ENCODE measurements at regions not wholly inside any gene's neighbourhood (a gene's known extent, or its start where the extent isn't known, plus 50 kb on each side); places are given as distances from the start of the nearest gene placed in this dataset.

DNA sequence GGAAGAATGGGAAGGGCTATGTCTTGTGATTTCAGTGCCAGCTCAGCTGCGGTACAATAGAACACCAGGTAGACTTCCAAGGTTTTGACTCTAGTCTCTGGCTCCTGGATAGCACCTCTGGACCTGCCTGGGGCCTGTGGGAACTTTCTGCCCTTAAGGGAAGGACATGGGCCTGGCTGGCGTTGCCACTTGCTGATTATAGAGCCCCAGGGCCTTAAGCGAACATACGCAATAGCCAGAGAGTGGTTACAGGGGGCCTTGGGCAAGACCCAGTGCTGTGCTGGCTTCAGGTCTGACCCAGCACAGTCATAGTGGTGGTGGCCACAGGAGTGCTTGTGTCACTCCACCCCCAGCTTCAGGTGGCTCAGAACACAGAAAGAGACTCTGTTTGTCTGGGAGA lies 131.1 kb upstream of the COL21A1 start:
- DNase-seq (ENCODE audit: low read depth in 1 of 2, low spot score in 1 of 2) = no peak

DNA sequence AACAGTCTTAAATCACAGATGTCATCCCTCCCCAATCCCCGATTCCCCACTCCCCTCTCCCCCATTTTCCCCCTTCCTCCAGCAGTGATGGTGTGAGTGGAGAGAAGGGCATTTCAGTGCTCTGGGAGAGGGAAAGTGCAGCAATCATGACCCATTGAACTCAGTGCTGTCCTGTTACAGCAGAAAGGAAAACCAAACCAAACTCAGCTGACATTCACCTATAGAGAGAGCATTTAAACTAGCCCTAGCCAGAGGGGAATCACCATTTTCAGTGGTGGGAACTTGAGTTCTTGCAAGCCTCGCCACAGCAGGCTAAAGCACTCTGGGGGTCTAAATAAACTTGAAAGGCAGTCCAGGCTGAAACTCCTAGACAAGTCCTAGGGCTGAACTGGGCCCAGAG lies 129.9 kb upstream of the COL21A1 start:
- DNase-seq (ENCODE audit: low read depth in 1 of 2, low spot score in 1 of 2) = no peak

DNA sequence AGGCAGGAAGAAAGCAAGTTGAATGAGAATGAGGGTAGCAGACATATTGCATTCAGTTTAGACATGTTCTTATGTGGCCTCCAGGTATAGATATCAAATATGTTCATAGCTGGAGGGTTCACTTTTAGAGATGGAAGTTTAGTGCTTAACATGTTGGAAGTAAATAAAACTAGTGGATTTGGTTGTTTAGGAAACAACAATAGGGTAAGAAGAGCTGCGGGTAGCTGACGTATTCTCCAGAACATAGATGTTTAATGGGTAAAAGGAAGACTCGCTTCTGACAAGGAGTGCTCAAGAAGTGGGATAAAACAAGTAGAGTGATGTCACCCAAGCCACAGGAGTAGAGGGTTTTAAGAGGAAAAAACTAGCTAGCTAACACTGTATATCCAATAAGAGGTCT lies 128.4 kb upstream of the COL21A1 start:
- no peak for DNase-seq (ENCODE audit: low read depth in 1 of 2, low spot score in 1 of 2)

DNA sequence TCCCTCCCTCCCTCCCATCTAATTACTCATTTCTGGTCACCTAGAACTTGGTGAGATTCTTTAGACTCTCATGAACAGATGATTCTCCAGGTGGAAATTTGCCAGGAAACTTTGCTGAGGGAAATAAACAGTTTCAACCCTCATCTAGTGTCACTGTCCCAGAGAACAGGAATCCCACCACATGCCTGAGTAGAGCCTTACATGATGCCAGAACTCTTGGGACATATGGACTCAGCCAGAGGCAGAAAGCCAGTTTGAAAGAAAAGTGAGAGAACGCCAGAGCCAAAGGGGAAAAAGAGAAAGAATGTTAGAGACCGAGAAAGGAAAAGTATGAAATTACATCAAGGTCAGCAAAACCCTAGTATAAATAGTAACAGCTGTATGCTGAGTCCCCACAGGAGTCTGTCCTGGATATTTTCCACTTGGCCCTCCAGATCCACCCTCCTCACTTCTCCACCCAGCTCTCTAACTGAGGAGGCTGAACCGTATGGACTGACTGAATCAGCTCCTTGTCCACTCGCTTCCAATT lies 127.5 kb upstream of the COL21A1 start:
- DNase-seq (ENCODE audit: low read depth in 1 of 2, low spot score in 1 of 2) = no peak

DNA sequence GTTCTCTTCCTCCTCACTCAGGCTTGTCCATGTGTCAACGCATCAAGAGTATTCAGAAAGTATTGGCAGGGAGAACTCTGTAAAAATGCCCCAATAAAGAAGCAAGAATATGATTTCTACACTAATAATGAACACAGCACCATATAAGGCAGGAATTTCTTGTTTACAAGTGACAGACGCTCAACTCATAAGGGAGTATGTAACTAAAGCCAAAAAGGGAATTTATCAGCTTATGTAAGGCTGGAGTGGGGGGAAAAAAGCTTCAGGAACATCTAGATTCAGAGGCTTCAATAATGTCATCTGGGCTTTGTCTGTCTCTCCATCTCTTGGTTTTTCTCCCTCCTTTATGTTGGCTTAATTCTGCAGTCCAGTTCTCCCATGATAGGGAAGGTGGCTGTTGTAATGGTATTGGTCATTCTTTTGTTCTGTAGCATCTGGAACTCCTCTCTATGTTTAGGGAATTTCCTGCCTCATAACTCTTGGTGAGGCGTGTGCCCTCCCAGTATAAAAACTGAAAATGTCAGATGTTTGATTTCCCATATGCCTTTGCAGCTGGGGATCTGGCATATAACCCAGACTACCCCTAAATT lies 125.1 kb upstream of the COL21A1 start:
- DNase-seq (ENCODE audit: low read depth in 1 of 2, low spot score in 1 of 2) = no peak

DNA sequence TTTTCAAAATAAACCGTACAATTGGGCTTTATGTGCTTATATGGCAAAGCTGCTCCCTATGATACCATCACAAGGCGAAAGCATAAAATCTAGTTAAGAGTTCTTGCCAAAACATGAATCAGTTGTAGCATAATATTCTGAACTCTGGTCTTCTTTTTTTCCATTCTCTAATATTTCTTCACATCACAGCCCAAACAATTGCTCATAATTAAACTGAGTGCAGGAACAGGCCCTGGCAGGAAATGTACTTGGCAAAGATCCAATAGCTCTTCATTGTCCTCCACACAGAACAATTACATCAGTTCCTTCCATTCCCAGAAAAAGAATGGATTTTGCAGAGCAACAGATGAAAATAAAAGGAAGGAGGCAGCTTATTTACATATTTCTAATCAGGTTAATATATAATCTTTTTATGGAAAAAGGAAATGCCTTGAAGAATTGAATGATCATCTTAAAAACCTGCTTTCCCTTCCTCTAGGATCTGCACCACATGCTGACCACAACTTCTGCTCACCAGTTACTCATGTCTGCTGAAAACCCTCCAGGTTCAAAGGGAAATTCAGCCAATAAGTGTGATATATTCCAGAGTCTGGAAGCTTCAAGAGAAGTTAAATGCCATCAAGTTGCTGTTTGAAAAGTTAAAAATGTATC lies 123.3 kb upstream of the COL21A1 start:
- DNase-seq (ENCODE audit: low read depth in 1 of 2, low spot score in 1 of 2) = no peak

DNA sequence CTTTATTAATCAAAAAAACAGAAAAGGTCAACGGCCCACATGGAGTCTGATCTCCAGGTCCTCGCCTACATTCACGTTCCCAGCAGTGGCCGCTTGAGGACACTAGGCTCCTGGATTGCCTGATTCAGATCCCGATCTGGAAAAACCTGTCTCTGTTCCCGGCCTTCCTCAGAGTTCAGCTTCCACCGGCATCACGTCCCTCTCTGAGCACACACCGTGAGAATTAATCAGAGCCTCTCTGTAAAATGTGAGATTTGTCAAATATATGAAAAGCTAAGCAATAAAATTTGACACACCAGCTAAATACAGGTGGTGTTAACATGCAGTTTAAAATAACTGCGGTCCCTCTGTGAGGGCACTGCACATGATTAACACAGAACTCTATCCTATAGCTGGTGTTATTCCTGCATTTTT lies 122.8 kb upstream of the COL21A1 start:
- no peak for DNase-seq (ENCODE audit: low read depth in 1 of 2, low spot score in 1 of 2)

DNA sequence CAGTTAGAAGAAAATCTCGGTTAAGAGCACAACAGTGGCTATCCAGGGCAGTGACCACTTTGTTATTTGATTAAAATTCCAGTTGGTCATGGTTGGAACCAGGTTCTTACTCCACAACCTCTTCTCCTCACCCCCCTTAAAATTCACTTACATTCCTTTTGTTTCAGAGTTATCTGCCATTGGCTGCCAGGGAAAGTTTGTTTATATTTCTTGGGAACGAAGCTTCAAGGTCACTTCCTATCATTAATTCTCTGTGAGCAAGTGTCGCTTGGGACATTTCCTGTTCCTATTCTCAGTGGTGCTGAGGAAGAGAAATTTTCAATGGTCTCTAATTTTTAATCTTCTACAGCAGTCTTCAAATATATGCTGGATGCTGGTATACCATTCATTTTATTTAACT lies 121.1 kb upstream of the COL21A1 start:
- no peak for DNase-seq (ENCODE audit: low read depth in 1 of 2, low spot score in 1 of 2)

DNA sequence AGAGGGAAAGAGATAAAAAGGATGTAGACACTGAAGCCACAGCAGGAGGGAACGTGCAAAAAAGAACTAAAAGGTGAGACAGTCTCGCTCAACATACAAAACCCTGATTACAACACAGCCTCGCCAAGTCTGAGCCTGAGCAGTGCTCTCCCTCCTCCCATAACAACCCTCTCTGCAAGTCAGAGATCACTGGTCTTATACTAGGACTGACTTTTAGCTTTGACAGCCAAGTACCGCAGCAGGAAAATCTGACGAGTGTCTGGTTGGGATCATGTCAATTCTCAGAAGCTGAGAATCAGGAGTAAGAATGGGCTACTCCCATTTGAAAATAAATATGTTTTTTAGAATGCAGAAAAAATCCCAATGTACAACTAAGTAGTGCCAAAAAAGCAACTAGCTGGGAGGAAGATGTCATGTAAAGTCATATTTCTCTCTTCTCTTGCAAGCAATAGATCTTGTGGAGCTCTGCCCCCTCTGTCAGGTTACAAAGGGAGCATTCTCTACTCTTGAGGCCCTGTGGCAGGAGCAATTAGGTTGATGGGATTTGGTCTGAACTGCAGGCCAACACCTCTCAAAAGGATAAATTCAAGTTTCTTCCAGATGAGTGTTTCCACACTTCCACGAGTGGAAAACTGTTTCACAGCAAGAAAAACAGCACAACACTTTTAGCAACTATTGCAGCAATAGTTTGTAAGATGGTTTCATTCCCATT lies 118.9 kb upstream of the COL21A1 start:
- no peak for DNase-seq (ENCODE audit: low read depth in 1 of 2, low spot score in 1 of 2)

DNA sequence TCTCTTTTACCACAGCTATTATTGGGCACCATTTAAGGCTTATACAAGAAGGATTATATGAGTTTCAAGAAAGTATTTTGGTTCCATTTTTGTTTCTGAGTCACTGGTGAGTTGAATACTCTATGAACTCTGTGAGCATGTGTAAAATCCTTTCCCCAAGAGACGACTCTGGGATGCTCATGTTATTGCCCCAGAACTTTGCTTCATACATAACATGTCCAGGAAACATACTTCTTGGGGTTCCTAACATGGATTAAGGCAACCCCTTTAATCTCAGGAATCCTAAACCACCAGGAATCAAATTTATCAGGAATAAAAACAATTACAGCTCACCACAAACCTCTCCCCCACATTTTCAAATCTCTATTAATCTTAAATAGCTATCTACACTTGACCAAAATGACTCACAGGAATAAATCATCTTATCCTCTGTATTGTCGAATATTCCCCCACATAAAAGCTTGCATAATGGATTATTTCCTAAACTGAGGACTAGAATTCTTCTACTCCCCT lies 117.5 kb upstream of the COL21A1 start:
- no peak for DNase-seq (ENCODE audit: low read depth in 1 of 2, low spot score in 1 of 2)

DNA sequence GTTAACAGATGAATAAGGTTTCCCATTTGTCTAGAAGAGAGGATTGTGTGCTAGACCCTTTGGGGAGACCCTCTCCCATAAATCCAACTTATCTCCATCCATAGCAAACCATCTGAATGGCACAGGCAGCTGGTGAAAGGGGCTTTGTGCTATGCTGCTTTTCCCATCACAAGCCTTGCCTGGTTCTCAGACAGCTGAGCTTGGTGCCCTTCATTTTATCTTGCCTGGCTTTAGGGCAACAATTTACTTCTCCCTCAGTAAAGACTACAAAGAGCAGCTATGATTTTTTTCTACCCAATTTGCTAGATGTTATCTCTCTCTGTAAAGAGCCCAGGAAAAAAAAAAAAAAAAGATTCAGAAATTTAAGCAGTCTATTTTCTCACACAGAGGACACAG lies 117.0 kb upstream of the COL21A1 start:
- DNase-seq (ENCODE audit: low read depth in 1 of 2, low spot score in 1 of 2) = no peak

DNA sequence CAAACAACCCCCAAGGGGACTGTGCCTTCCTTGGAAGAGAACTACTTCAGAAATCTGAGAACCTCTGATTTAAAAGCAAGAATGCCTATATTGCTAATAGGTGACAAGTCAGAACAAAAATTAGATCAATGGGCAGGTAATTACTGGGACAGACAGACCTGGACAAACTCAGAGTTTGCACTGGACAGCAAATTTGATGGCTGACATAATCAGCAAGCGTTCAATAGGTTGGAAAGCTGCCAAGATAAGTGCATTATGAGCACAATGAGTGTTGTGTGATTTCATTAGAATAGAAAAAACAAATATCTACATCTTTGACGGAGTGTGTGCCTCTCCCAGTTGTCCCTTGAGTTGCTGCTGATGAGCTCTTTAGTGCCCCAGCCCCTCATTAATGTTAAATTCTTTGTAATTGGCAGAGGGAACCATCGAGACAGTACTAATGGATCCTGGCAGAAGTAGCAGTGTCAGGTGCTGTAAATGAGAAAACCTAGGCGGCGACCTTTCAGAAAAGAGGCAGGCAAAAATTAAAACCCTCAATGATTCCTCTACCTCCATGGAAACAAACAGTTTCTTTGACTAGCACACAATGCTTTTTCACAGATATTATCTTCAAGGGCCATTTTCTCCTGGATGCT lies 116.5 kb upstream of the COL21A1 start:
- no peak for DNase-seq (ENCODE audit: low read depth in 1 of 2, low spot score in 1 of 2)

DNA sequence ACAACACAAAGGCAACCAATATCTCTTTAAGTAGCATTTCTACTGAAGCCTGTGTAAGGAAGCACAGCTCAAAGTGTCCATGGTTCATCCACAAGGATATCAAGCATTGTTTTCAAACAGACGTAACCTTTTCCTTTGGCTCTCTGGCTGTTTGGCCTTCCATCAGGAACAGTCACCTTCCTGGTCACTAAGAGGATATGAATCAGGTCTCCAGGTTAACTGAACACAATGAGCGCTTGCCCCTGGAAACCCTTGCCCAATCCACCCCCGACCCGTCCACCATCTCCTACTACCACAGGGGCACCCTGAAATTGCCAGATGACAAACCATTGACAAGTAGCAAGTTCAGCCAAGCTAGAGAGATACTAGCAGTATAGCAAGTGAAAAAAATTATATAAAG lies 114.4 kb upstream of the COL21A1 start:
- no peak for DNase-seq (ENCODE audit: low read depth in 1 of 2, low spot score in 1 of 2)

DNA sequence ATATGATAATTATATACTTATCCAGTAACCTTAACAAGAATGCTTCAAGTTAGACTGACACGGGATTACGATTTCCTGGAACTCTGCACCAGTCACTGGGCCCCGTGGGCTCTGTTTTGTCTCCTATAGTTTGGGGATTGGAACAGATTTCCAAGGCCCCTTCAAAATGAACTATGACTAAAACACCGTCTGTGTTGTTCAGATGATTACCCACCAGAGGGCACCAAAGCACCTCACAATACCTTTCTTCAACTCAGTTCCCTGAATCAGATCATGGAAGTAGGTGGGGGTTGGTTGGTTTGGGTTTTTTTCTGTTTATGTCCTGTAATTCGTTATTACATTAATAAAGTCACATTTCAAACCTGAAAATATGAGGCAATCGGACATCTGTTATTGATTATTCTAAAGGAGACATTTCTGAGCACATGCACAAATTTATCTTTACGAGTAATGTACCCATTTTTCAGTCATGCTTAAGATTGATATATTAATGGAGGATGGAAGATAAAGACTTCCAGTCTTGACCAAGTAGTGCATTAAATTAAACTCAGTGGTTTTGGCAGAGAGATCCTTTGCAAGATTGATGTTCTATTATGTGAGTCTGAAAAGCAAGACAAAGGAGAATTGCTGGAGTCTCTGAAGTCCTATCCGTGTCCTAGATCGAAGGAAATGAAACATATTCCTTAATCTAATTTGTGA lies 112.0 kb upstream of the COL21A1 start:
- DNase-seq (ENCODE audit: low read depth in 1 of 2, low spot score in 1 of 2) = peak in 1 of 2 donors; percentile 3

DNA sequence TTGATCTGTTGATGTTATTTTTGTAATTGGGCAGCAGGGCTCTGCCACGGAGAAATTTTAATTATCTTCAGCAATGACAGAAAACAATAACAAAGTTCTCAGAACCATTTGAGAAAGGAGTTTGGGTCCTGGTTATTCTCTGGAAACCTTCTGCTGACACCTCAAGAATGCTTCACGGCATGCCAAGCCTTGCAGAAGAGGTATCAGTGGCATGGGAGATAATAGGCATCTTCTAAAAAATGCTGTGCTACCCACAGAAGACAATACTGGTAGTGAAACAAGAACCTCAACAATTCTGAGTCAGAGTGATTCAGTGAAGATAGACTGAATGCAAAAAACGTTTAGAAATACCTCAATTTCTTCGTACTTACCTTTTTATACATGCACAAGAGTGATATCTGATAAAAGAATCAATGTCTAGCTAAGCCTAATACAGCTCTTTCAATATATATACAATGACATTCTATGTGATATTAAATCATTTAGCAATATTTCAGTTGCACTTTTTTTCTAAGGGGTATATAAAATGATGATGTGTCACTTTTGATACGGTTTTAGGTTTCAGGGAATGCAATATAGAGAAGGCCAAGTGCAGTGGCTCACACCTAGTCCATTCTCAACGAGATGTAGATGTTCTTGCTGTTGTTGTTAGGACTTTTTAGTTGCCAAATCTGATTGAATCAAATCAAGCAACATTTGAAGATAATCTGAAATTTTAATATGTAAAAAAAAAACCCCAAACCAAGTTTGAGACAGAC lies 110.4 kb upstream of the COL21A1 start:
- DNase-seq (ENCODE audit: low read depth in 1 of 2, low spot score in 1 of 2) = no peak

DNA sequence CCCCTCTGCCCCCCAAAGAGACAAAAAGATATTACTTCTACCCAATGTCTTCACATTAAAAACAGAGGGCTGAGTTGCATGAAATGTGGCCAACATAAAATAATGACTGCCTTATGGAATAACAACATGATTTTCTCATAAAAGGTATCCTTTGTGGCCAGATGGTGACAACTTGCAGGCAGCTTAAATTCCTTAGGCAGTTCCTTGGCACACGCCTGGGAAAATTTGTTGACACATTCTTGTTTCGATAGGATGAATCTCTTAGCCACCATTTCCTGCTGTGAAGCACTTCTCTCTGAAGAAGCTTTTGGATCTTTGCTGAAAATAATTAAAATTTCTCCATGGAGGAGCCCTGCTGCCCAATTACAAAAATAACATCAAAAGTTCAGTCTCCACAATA lies 109.0 kb upstream of the COL21A1 start:
- no peak for DNase-seq (ENCODE audit: low read depth in 1 of 2, low spot score in 1 of 2)

DNA sequence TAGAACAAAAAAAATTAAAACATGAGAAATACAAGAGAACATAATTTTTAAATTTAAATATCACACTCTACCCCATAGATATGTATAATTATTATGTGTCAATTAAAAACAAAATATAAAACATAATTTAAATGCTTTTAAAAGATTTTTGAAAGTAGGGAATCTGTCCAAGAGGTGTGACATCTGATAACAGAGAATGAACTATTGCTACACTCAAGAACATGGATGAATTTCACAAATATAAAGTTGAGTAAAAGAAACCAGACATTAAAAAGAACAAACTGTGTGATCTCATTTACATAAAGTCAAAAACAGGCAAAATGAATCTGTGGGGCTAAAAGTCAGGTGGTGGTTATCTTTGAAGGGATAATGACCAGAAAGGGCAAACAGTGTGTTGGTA lies 106.5 kb upstream of the COL21A1 start:
- DNase-seq (ENCODE audit: low read depth in 1 of 2, low spot score in 1 of 2) = no peak

DNA sequence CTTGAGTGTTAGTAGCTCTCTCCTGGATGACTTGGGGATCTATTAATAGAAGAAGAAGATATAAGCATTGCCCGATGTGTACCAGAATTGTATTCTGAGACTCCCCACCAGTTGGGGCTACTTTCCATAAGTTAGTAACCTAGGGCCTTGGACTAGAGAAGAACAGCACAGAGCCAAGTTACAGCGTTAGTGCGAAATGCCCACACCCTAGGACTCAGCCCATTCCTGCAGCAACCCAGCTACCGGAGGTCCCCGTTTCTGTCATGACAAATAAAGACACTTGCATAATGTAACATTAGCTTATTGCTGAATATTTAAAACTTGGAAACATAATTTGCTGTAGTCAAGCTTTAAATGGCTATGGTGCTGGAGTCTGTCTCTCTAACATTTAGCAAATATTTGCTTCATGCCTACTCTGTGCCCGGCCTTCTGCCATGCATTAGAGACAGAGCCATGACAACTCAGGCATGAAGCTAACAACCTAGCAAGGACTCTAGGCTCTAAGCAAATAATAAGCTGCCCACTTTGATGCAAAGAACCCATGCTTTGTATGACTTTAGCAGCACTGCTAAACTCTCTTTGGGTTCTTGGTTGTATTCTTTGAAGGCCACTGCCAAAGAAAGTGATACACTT lies 103.4 kb upstream of the COL21A1 start:
- no peak for DNase-seq (ENCODE audit: low read depth in 1 of 2, low spot score in 1 of 2)

DNA sequence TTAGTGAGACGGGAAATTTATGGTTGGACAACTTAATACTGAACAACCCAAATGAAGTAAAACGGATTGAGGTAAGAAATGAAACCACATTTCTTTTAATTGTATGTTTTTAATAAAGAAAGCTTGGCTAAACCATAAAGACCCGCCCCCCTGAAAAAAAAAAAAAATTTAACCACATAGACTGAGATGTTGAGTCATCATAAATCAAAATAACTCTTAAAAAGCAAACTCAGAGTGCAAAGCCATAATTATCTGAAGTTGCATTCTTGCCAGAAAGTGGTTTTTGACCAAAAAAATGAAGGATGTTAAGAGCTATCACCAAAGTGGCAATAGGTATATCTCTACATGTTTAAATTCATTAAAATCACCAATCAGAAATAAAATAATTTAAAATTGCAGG lies 101.8 kb upstream of the COL21A1 start:
- DNase-seq (ENCODE audit: low read depth in 1 of 2, low spot score in 1 of 2) = no peak

DNA sequence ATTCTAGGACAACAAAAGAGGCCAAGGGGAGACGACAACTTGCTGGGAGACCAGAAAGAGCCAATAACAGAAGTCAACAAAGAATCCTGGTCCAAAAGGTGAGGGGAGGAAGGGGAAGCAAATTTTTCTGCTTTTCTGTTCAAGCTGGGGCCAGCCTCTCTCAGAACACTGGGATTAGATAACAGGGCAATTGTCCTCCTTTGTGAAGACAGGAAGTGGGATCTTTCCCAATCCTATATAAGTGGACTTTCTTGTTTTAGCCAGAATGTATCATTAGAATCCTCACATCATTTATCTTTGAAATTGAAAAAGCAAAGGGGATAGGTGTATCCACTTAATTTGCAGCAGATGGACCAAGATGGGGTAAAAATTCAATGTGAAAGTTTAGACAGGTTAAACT lies 101.2 kb upstream of the COL21A1 start:
- no peak for DNase-seq (ENCODE audit: low read depth in 1 of 2, low spot score in 1 of 2)

Data from stimulated activated CD4-positive, alpha-beta T cell treated with anti-CD3 and anti-CD28 coated beads, Interleukin-15, amount 100 ng/mL, for 1 hour (primary cell).